WTC11 (cell line): ENCODE measurements at regions not wholly inside any gene's neighbourhood (a gene's known extent, or its start where the extent isn't known, plus 50 kb on each side); places are given as distances from the start of the nearest gene placed in this dataset.
"Not testable (repeated sequence)": the region's sequence is repeated elsewhere in the genome, so short reads cannot be mapped to it uniquely, and the experiment has no call there.

Experiments
- CREB1 ChIP-seq: sonication (generic); formaldehyde crosslinking; IDR thresholded peaks from 2 replicates; pipeline ENCODE4 v1.8.0; 2023; ENCODE audit warnings: mild to moderate bottlenecking, missing genetic modification reagents
- CTCF ChIP-seq: fragments of 200-600 bp; IDR thresholded peaks from 2 replicates; pipeline ENCODE4 v1.8.0; 2022; ENCODE audit warnings: antibody characterized with exemption
- ELF4 ChIP-seq: sonication (generic); formaldehyde crosslinking; IDR thresholded peaks from 2 replicates; pipeline ENCODE4 v1.8.1; 2022; ENCODE audit warnings: low read depth, mild to moderate bottlenecking, moderate library complexity, missing genetic modification reagents
- ESRRA ChIP-seq: sonication (generic); formaldehyde crosslinking; IDR thresholded peaks from 2 replicates; pipeline ENCODE4 v1.8.1; 2022; ENCODE audit warnings: mild to moderate bottlenecking, missing genetic modification reagents, borderline replicate concordance
- ETV6 ChIP-seq: sonication (generic); formaldehyde crosslinking; IDR thresholded peaks from 2 replicates; pipeline ENCODE4 v1.8.1; 2022; ENCODE audit warnings: mild to moderate bottlenecking, missing genetic modification reagents
- FOXJ3 ChIP-seq: sonication (generic); formaldehyde crosslinking; IDR thresholded peaks from 2 replicates; pipeline ENCODE4 v1.9.0; 2021; ENCODE audit warnings: missing genetic modification reagents, mild to moderate bottlenecking, borderline replicate concordance
- HMGXB4 ChIP-seq: sonication (generic); formaldehyde crosslinking; IDR thresholded peaks from 2 replicates; pipeline ENCODE4 v1.8.1; 2023; ENCODE audit warnings: mild to moderate bottlenecking, moderate library complexity, missing genetic modification reagents
- KAT7 ChIP-seq: sonication (generic); formaldehyde crosslinking; IDR thresholded peaks from 2 replicates; pipeline ENCODE4 v1.8.1; 2023; ENCODE audit warnings: missing genetic modification reagents, mild to moderate bottlenecking, borderline replicate concordance
- MAX ChIP-seq: sonication (generic); formaldehyde crosslinking; IDR thresholded peaks from 2 replicates; pipeline ENCODE4 v1.8.0; 2022; ENCODE audit warnings: mild to moderate bottlenecking, missing genetic modification reagents
- NR1H2 ChIP-seq: sonication (generic); formaldehyde crosslinking; IDR thresholded peaks from 2 replicates; pipeline ENCODE4 v1.9.0; 2021; ENCODE audit warnings: mild to moderate bottlenecking, moderate library complexity, missing genetic modification reagents
- PRRX2 ChIP-seq: fragments of 250-450 bp; sonication (Bioruptor Pico); IDR thresholded peaks from 2 replicates; pipeline ENCODE4 v1.8.0; 2021; ENCODE audit warnings: mild to moderate bottlenecking
- RELA ChIP-seq: sonication (generic); formaldehyde crosslinking; IDR thresholded peaks from 2 replicates; pipeline ENCODE4 v1.8.1; 2022; ENCODE audit warnings: missing genetic modification reagents, mild to moderate bottlenecking, borderline replicate concordance
- RORB ChIP-seq: fragments of 250-450 bp; sonication (Bioruptor Pico); IDR thresholded peaks from 2 replicates; pipeline ENCODE4 v1.9.0; 2021; ENCODE audit warnings: mild to moderate bottlenecking
- TF ChIP-seq, protein P1 (sequence below): sonication (generic); formaldehyde crosslinking; IDR thresholded peaks from 2 replicates; pipeline ENCODE4 v1.8.1; 2023; ENCODE audit warnings: mild to moderate bottlenecking, missing genetic modification reagents, moderate library complexity

GRCh38 chr22:22756551-22757201, 112.3 kb downstream of the GGTLC2 start:
- not testable (repeated sequence) for TF ChIP-seq CTCF; MAX (CRISPR knock-in tag); PRRX2 (CRISPR knock-in tag); RELA (CRISPR knock-in tag); ETV6 (CRISPR knock-in tag); ESRRA (CRISPR knock-in tag); KAT7 (CRISPR knock-in tag); FOXJ3 (CRISPR knock-in tag); RORB; ELF4 (CRISPR knock-in tag); HMGXB4 (CRISPR knock-in tag); CREB1; NR1H2
- TF ChIP-seq, protein P1, sequence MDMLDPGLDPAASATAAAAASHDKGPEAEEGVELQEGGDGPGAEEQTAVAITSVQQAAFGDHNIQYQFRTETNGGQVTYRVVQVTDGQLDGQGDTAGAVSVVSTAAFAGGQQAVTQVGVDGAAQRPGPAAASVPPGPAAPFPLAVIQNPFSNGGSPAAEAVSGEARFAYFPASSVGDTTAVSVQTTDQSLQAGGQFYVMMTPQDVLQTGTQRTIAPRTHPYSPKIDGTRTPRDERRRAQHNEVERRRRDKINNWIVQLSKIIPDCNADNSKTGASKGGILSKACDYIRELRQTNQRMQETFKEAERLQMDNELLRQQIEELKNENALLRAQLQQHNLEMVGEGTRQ: not testable (repeated sequence)
